ENCODE measurements at regions not wholly inside any gene's neighbourhood (a gene's known extent, or its start where the extent isn't known, plus 50 kb on each side); places are given as distances from the start of the nearest gene placed in this dataset.

GRCh38 chr6:84467296-84467695, 239.9 kb upstream of the CEP162 start:
- no peak for TF ChIP-seq CTCF (IDR thresholded peaks at IDR 0.05)
- no peak for TF ChIP-seq POLR2A (IDR thresholded peaks at IDR 0.05)
- no peak for TF ChIP-seq POLR2AphosphoS5 (IDR thresholded peaks at IDR 0.05)
